ENCODE measurements at regions not wholly inside any gene's neighbourhood (a gene's known extent, or its start where the extent isn't known, plus 50 kb on each side); places are given as distances from the start of the nearest gene placed in this dataset.

GRCh38 chr4:135072553-135072952 is 871.0 kb upstream of the PABPC4L start:
- Histone ChIP-seq H3K9me3 (ENCODE audit: low read length) (no peaks in the 10 kb centered on the region), H2AFZ (ENCODE audit: low read length) (no peak overlapping the region), H3K79me2 (ENCODE audit: low read length) (no peaks in the 10 kb centered on the region), H4K20me1 (ENCODE audit: low read length) (no peaks in the 10 kb centered on the region), H3K36me3 (ENCODE audit: low read depth, low read length) (no peaks in the 10 kb centered on the region), H3K27ac (ENCODE audit: low read length) (no peak overlapping the region), H3K27me3 (ENCODE audit: low read length) (no peaks in the 10 kb centered on the region), H3K9me2 (replicated peaks; ENCODE audit: low read length) (no peaks in the 10 kb centered on the region), H3K4me1 (ENCODE audit: insufficient read depth, low read length) (no peaks in the 10 kb centered on the region), H3F3A (ENCODE audit: low read length, unreplicated experiment) (no peaks in the 10 kb centered on the region), H3K9ac (ENCODE audit: low read length) (no peak overlapping the region), H3K4me3 (ENCODE audit: low read length) (no peak overlapping the region), H3K4me2 (ENCODE audit: low read length) (no peak overlapping the region)
- TF ChIP-seq EZH2 (IDR thresholded peaks at IDR 0.05; ENCODE audit: low read length, unreplicated experiment), result no peak
- CTCF ChIA-PET, result no interaction called here
- DNase-seq (no peak), ATAC-seq (no peak)
- intact Hi-C loops (cut with micrococcal nuclease), result no loop called here
- POLR2A ChIA-PET (ENCODE audit: unreplicated experiment), result no interaction called here
- no TSS peak for BruUV-seq (replicated peaks)

GRCh38 chr4:135065366-135065765 is 863.8 kb upstream of the PABPC4L start:
- DNase-seq (no peak), ATAC-seq (no peak)
- no peaks in the 10 kb centered on the region for H3K9me3 ChIP-seq (ENCODE audit: low read length)
- no peaks in the 10 kb centered on the region for H3K9me2 ChIP-seq (replicated peaks; ENCODE audit: low read length)
- no peak overlapping the region for H3K4me3 ChIP-seq (ENCODE audit: low read length)
- H3K27me3 ChIP-seq (ENCODE audit: low read length), result no peaks in the 10 kb centered on the region
- no peak overlapping the region for H3K27ac ChIP-seq (ENCODE audit: low read length)
- H3K4me1 ChIP-seq (ENCODE audit: insufficient read depth, low read length), result no peaks in the 10 kb centered on the region
- H3K4me2 ChIP-seq (ENCODE audit: low read length), result no peak overlapping the region
- TF ChIP-seq EZH2phosphoT487 (IDR thresholded peaks at IDR 0.05; ENCODE audit: borderline replicate concordance, low read length), result no peak
- TF ChIP-seq EZH2 (IDR thresholded peaks at IDR 0.05; ENCODE audit: low read length, unreplicated experiment), result no peak
- no peak for TF ChIP-seq CTCF (conservative IDR thresholded peaks at IDR 0.05; ENCODE audit: low read depth, low read length)
- BruUV-seq (replicated peaks), result no TSS peak
- no peaks in the 10 kb centered on the region for H3K79me2 ChIP-seq (ENCODE audit: low read length)
- no peaks in the 10 kb centered on the region for H3K36me3 ChIP-seq (ENCODE audit: low read depth, low read length)
- no peak overlapping the region for H2AFZ ChIP-seq (ENCODE audit: low read length)
- H3K9ac ChIP-seq (ENCODE audit: low read length), result no peak overlapping the region
- intact Hi-C loops (cut with micrococcal nuclease), result no loop called here
- no peaks in the 10 kb centered on the region for H4K20me1 ChIP-seq (ENCODE audit: low read length)
- CTCF ChIA-PET, result no interaction called here
- POLR2A ChIA-PET (ENCODE audit: unreplicated experiment), result no interaction called here
- H3F3A ChIP-seq (ENCODE audit: low read length, unreplicated experiment), result no peaks in the 10 kb centered on the region

- TF ChIP-seq EZH2 (IDR thresholded peaks at IDR 0.05; ENCODE audit: low read length, unreplicated experiment), result no peak
- no peak for TF ChIP-seq EZH2phosphoT487 (IDR thresholded peaks at IDR 0.05; ENCODE audit: borderline replicate concordance, low read length)
- no peak overlapping the region for H3K27ac ChIP-seq (ENCODE audit: low read length)
- no peaks in the 10 kb centered on the region for H3K9me2 ChIP-seq (replicated peaks; ENCODE audit: low read length)
- no peaks in the 10 kb centered on the region for H4K20me1 ChIP-seq (ENCODE audit: low read length)
- ChIA-PET CTCF (no interaction called here), POLR2A (ENCODE audit: unreplicated experiment) (no interaction called here)
- no peak overlapping the region for H2AFZ ChIP-seq (ENCODE audit: low read length)
- no peaks in the 10 kb centered on the region for H3K27me3 ChIP-seq (ENCODE audit: low read length)
- H3K4me3 ChIP-seq (ENCODE audit: low read length), result no peak overlapping the region
- BruUV-seq (replicated peaks), result no TSS peak
- H3F3A ChIP-seq (ENCODE audit: low read length, unreplicated experiment), result no peaks in the 10 kb centered on the region
- no peak overlapping the region for H3K9ac ChIP-seq (ENCODE audit: low read length)
- no peaks in the 10 kb centered on the region for H3K9me3 ChIP-seq (ENCODE audit: low read length)
- DNase-seq, result no peak
- no peaks in the 10 kb centered on the region for H3K36me3 ChIP-seq (ENCODE audit: low read depth, low read length)
- intact Hi-C loops (cut with micrococcal nuclease), result no loop called here
- no peaks in the 10 kb centered on the region for H3K79me2 ChIP-seq (ENCODE audit: low read length)
- no peak overlapping the region for H3K4me2 ChIP-seq (ENCODE audit: low read length)
- no peaks in the 10 kb centered on the region for H3K4me1 ChIP-seq (ENCODE audit: insufficient read depth, low read length)
- no peak for ATAC-seq
Measured at GRCh38 chr4:135050086-135050717, 848.6 kb upstream of the PABPC4L start.

- ChIA-PET POLR2A (ENCODE audit: unreplicated experiment) (no interaction called here), CTCF (no interaction called here)
- H3K36me3 ChIP-seq (ENCODE audit: low read depth, low read length), result no peaks in the 10 kb centered on the region
- H3K27ac ChIP-seq (ENCODE audit: low read length), result no peak overlapping the region
- TF ChIP-seq EZH2 (IDR thresholded peaks at IDR 0.05; ENCODE audit: low read length, unreplicated experiment) (no peak), CTCF (conservative IDR thresholded peaks at IDR 0.05; ENCODE audit: low read depth, low read length) (no peak), EZH2phosphoT487 (IDR thresholded peaks at IDR 0.05; ENCODE audit: borderline replicate concordance, low read length) (no peak)
- DNase-seq, result no peak
- H3K4me1 ChIP-seq (ENCODE audit: insufficient read depth, low read length), result no peaks in the 10 kb centered on the region
- intact Hi-C loops (cut with micrococcal nuclease), result no loop called here
- H3K27me3 ChIP-seq (ENCODE audit: low read length), result no peaks in the 10 kb centered on the region
- no peak overlapping the region for H2AFZ ChIP-seq (ENCODE audit: low read length)
- no peak overlapping the region for H3K9ac ChIP-seq (ENCODE audit: low read length)
- H3K4me3 ChIP-seq (ENCODE audit: low read length), result no peak overlapping the region
- no peaks in the 10 kb centered on the region for H3K79me2 ChIP-seq (ENCODE audit: low read length)
- no peaks in the 10 kb centered on the region for H4K20me1 ChIP-seq (ENCODE audit: low read length)
- H3K4me2 ChIP-seq (ENCODE audit: low read length), result no peak overlapping the region
- H3K9me3 ChIP-seq (ENCODE audit: low read length), result no peaks in the 10 kb centered on the region
- H3F3A ChIP-seq (ENCODE audit: low read length, unreplicated experiment), result no peaks in the 10 kb centered on the region
- no TSS peak for BruUV-seq (replicated peaks)
- H3K9me2 ChIP-seq (replicated peaks; ENCODE audit: low read length), result no peaks in the 10 kb centered on the region
- ATAC-seq, result no peak
Measured at GRCh38 chr4:135032670-135033069, 831.1 kb upstream of the PABPC4L start.

Measured in PC-3 (cell line).